NOMO-1 (cell line): ENCODE measurements at regions not wholly inside any gene's neighbourhood (a gene's known extent, or its start where the extent isn't known, plus 50 kb on each side); places are given as distances from the start of the nearest gene placed in this dataset.
"Not testable (repeated sequence)": the region's sequence is repeated elsewhere in the genome, so short reads cannot be mapped to it uniquely, and the experiment has no call there.

Experiments used
- DNase-seq, 2 experiments: peaks; one replicate each; lab custom pipeline; 2025; ENCODE audit not compliant: unreplicated experiment in 2 of 2; lab: John Stamatoyannopoulos, UW

GRCh38 chr14:37784827-37785223 is 189.4 kb downstream of the TTC6 start:
- not testable (repeated sequence) for DNase-seq

- not testable (repeated sequence) for DNase-seq
These were observed 189.9 kb downstream of the TTC6 start for GRCh38 chr14:37785298-37785697.

- DNase-seq = not testable (repeated sequence)
These were observed 190.7 kb downstream of the TTC6 start for GRCh38 chr14:37786114-37786625.

- no peak for DNase-seq
These were observed 192.6 kb downstream of the TTC6 start for GRCh38 chr14:37787879-37788494.

- DNase-seq = no peak
These were observed 196.1 kb downstream of the TTC6 start for GRCh38 chr14:37791384-37792036.

GRCh38 chr14:37792124-37792523 is 196.7 kb downstream of the TTC6 start:
- no peak for DNase-seq

- DNase-seq = no peak
These were observed 201.4 kb downstream of the TTC6 start for GRCh38 chr14:37796703-37797416.

GRCh38 chr14:37797675-37798074 is 202.2 kb downstream of the TTC6 start:
- DNase-seq = no peak

GRCh38 chr14:37807722-37808121 is 212.3 kb downstream of the TTC6 start:
- DNase-seq = no peak

GRCh38 chr14:37810094-37810801 is 214.8 kb downstream of the TTC6 start:
- DNase-seq = no peak

GRCh38 chr14:37813732-37814131 is 218.3 kb downstream of the TTC6 start:
- DNase-seq = no peak

- no peak for DNase-seq
These were observed 220.7 kb downstream of the TTC6 start for GRCh38 chr14:37816135-37816534.

- no peak for DNase-seq
These were observed 221.4 kb downstream of the TTC6 start for GRCh38 chr14:37816743-37817295.

- DNase-seq = no peak
These were observed 224.0 kb downstream of the TTC6 start for GRCh38 chr14:37819155-37820015.

GRCh38 chr14:37820810-37821209 is 225.4 kb downstream of the TTC6 start:
- DNase-seq = not testable (repeated sequence)

- DNase-seq = no peak
These were observed 229.7 kb downstream of the TTC6 start for GRCh38 chr14:37824939-37825712.

GRCh38 chr14:37826869-37827268 is 231.4 kb downstream of the TTC6 start:
- DNase-seq = no peak

- DNase-seq = no peak
These were observed 234.8 kb downstream of the TTC6 start for GRCh38 chr14:37830271-37830670.

GRCh38 chr14:37834275-37834674 is 238.8 kb downstream of the TTC6 start:
- DNase-seq = no peak
